ENCODE measurements at regions not wholly inside any gene's neighbourhood (a gene's known extent, or its start where the extent isn't known, plus 50 kb on each side); places are given as distances from the start of the nearest gene placed in this dataset.

GRCh38 chr13:84243340-84243739 lies 361.1 kb upstream of the SLITRK1 start:
- DNase-seq = no peak

DNA sequence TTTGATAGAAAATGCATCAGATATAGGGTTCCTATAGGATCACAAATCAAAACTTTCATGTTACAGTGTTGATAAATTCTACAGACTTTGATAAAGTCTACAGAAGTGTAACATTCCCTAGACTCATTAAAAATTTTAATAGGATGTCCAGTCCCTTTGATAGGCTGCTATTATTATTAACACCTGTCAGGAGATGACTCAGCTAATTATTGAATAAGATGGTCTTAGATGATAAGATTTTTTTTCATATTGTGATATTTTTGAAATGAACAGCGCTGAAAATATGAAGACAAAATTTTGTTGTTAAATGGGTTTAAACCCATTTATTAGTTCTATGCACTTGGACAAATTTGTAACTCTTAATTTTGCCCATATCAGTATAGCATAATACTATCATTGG lies 356.8 kb upstream of the SLITRK1 start:
- no peak for DNase-seq

- no peak for DNase-seq
Measured at GRCh38 chr13:84238381-84238780, 356.1 kb upstream of the SLITRK1 start.

DNA sequence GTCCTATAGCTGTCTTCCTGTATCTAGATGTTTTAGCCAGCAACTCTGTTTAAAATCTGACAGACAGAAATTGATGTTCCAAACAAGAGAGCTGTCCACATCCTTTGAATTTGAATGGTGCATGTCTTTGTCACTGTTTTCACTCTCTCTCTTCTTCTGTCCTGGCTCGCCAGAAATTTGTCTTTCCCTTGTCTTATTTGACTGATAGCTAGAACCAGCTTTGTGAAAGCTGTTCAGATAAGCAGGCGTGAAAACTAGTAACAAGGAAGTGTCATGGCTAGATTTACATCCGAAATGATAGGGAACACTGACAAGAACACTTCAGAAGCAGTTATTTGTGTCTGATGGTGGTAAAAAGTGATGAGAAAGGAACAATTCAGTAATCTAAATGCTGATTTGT lies 354.9 kb upstream of the SLITRK1 start:
- DNase-seq = no peak

- DNase-seq = no peak
Measured at GRCh38 chr13:84234416-84234815, 352.1 kb upstream of the SLITRK1 start.

DNA sequence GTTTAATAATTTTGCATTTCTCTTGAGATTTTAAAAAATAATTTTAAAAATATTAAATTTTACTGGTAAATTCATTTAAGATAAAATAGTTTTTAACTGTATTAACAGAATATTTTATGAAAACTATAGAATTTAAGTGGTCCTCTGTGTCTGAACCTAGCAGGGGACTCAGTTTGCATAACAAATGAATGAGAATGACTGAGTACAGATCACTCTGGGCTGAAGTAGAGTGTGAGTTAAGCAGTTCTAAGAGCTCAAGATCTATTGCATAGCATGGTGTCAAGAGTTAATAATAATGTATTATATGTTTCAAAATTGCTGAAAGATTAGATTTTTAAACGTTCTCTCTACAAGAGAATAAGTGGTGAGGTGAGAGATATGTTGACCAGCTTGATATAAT lies 348.3 kb upstream of the SLITRK1 start:
- no peak for DNase-seq

DNA sequence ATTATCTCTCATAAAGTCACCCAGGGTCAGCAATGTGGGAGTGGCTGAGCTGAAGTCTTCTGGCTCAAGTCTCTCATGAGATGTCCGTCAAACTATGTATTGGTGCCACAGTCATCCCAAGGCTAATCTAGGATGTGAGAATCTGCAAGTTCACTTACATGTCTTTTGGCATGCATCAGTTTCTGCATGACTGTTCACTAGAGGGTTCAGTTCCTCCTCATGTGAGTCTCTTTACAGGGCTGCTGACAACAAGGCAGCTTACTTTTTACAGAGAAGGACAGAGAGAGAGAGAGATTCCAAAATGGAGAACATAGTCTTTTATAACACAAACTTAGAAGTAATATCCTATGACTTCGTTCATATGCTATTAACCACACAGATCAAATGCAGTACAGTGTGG lies 328.8 kb upstream of the SLITRK1 start:
- no peak for DNase-seq

DNA sequence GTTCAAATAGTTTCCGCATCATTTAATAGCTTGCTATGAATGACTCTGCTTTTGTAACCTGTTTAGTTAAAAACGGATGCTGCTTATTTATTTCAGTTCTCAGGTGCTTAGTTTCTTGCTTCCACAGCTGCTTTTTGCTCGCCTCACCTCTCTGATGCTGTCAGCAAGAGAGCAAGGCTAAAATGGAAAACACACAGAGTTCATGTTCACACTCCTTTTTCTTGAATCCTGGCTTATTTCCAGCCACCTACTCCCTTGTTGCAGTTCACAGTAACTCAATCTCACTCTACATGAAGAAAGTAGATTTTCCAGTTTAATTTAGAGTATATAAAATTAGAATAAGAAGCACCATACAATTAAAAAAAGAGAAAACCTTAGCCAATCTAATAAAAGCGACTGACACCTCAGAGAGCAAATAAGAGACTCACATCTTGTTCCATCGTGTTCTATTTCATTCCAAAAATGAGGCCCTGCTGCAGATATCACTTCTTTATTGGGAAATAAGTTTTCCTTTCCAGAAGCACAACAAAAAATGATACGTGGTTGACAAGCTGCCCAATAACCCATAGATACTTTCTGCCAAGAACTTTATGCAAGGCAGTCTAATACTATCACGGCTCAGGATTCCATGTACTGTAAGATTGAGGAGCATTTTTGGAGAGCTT lies 326.1 kb upstream of the SLITRK1 start:
- no peak for DNase-seq

DNA sequence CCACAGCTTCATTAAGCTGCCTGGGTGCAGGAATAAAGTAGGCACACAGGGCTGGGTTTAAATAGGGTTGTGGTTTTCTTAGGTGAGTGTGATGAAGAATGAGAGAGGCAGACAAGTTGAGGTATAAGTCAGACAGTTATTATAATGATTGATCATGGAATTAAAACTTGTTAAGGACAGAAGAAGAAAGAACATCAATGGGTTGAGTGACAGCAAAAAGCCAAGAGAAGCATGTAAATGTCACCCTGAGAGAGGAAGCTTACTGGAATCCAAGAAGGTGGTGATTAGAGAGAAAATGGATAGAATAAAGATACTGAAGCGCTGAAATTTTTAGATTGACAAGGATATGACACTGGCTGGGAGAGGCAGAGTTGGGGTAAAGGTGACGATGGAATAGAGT lies 325.2 kb upstream of the SLITRK1 start:
- DNase-seq = no peak

DNA sequence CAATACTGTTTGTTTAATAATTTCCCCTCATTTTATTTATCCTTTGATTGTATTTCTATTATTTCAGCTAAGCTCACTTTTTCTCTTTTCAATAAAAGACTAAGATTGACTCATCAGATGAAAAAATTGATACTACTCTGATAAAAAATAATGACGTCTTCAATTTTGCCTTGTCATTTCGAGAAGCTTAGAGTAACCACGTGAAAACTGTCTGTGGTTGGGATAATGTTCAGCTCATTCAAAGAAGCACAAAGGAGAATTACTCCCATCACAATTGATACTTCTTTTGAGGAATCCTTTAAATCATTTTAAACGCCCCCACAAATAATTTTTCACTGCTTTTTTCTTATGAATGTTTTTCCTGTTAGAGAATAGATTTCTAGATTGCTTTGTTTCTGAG lies 318.7 kb upstream of the SLITRK1 start:
- DNase-seq = no peak

GRCh38 chr13:84192125-84192524 lies 309.9 kb upstream of the SLITRK1 start:
- DNase-seq = no peak

DNA sequence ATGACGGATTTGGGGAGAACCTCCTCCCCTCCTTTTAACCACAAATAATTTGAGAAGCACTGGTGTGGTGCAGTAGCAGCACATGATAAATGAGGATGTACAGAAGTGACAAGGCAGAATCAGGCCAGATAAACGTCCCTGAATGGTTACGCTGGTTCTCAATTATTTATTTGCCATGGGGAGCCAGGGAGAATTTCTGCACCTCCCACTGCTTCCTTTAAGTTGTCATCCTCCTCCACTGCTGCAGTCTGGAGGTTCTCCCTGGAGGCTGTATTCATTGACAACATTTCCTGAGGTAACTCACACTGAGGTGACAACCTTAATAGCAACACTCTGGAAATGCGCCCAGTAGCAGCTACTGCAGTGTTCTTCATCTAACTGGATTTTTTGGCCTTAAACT lies 308.9 kb upstream of the SLITRK1 start:
- no peak for DNase-seq

- DNase-seq = no peak
Measured at GRCh38 chr13:84187626-84188025, 305.4 kb upstream of the SLITRK1 start.

GRCh38 chr13:84139561-84140158 lies 257.4 kb upstream of the SLITRK1 start:
- no peak for DNase-seq

DNA sequence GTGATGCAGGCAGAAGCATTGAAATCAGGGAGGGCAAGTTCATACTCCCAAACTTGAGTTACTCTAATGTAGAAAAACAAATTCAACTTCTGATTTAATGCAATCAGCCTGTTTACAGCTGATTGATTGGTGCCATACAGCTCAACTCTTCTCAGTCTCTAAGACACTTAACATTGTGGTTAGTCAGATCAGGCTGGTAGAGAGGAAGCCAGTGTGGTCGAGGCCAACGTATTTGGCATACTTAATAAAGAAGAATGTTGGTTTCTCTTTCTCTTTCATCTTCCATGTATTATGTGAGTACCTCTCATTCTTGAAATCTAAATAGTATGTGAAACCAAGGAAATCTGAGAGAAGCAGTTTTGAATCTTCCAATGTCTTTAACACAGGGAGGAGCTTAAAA lies 255.0 kb upstream of the SLITRK1 start:
- peak; percentile 79 for DNase-seq

- no peak for DNase-seq
Measured at GRCh38 chr13:84136582-84136981, 254.3 kb upstream of the SLITRK1 start.

DNA sequence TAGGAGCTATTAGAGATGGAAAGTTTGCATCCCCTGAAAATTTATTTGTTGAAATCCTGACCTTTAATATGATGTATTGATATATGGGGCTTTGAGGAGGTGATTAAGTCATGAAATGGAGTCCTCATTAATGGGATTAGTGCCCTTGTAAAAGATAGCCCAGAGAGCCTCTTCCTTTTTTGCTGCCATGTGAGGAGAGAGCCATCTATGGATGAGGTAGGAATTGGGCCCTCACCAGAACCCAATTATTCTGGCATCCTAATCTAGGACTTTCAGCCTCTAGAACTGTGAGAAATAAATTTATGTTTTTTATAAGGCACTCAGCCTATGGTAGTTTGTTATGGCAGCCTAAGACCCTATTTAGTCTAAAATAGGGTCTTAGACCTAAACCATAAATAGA lies 250.2 kb upstream of the SLITRK1 start:
- DNase-seq = no peak

- no peak for DNase-seq
Measured at GRCh38 chr13:84131249-84131648, 249.0 kb upstream of the SLITRK1 start.

DNA sequence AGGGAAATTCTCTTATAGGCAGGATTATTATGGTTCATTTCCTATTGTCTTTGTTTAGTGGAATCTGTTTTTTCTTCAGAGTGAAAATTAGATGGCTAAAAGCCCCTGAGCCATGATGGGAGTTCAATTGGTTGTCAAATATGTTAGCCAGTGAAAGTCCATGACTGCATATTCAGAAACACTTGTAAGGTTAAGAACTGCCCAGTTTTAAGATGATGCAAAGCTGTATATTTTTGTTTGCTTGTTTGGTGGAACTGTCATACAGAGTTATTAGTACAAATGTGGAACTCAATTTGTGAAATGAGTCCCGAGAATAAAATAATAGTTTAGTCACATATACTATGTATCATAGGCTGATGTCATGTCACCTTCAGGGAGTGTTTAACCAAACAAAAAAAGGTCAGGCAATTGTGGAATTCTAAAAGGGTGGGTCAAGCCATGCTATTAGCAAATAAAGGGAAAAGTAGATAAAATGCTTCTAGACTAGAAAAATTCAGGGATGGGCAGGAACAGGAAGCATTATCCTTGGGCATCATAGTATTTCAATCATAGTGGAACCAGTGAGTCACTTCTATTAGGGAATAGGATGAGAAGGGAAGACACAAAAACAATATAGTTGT lies 248.3 kb upstream of the SLITRK1 start:
- DNase-seq = no peak

- DNase-seq = no peak
Measured at GRCh38 chr13:84129966-84130365, 247.7 kb upstream of the SLITRK1 start.

- DNase-seq = no peak
Measured at GRCh38 chr13:84127597-84128128, 245.4 kb upstream of the SLITRK1 start.

DNA sequence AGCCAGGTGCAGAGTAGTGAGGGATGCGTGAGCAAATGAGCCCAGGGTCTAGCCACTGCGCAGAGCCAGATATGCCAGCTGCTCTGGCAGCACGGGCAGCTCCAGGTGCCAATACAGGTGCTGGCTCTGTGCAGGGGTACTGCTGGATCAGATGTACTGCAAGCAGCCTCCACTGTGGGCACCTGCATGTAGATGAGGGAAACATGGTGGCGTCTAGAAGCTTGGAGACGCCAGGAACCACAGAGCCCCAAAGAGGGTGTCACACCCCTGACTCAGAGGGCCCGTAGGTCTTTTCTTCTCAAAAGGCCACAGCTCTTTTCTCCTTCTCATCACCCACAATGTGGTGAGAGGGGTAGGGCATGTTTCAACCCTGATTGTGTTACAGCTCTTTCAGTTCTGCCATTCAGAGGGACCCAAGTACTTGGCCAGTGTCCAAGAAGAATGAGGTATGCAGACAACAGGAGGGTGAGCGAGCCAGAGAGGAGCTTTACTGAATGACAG lies 244.4 kb upstream of the SLITRK1 start:
- no peak for DNase-seq

GRCh38 chr13:84121456-84121855 lies 239.2 kb upstream of the SLITRK1 start:
- no peak for DNase-seq

DNA sequence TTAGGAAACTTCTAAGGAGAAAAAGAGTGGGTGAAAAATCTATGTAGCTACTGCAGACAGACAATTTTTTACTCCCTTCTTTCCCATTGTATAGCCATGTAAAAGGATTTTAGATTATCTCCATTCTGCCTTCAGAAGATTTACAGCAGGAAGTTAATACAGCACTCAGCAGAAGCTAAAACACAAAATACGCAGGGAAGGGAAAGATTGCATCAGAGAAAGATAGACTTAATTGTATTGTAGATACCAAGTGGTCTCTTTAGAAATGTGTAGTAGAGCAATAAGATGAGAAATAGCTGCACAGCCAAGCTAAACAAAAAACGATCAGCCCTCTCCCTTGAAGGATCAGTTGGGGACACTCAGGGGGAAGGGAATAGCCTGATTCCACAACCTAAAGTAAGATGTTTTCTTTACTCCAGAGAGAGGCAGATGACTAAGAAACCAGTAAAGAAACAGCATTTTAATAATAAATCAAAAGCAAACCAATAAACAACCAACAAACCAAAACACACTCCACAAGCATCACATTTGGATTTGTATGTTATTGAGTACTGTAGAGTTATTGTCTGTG lies 236.7 kb upstream of the SLITRK1 start:
- DNase-seq = no peak

Measured in activated effector memory CD4-positive, alpha-beta T cell treated with anti-CD3 and anti-CD28 coated beads, Interleukin-2, amount 50 U/mL, for 16 hours (primary cell).